GM19025 (cell line): ENCODE measurements at regions not wholly inside any gene's neighbourhood (a gene's known extent, or its start where the extent isn't known, plus 50 kb on each side); places are given as distances from the start of the nearest gene placed in this dataset.
"Not testable (repeated sequence)": the region's sequence is repeated elsewhere in the genome, so short reads cannot be mapped to it uniquely, and the experiment has no call there.

Experiments used
- ATAC-seq: cut with Tn5 transposase; IDR thresholded peaks from one replicate; pipeline ENCODE4 v1.9.1; 2021; ENCODE audit warnings: mild to moderate bottlenecking, low read depth, moderate library complexity; ENCODE audit not compliant: unreplicated experiment

GRCh38 chr9:16052757-16053530 lies 500.1 kb downstream of the CCDC171 start:
- ATAC-seq = no peak

GRCh38 chr9:16057541-16057940 lies 504.7 kb downstream of the CCDC171 start:
- no peak for ATAC-seq

DNA sequence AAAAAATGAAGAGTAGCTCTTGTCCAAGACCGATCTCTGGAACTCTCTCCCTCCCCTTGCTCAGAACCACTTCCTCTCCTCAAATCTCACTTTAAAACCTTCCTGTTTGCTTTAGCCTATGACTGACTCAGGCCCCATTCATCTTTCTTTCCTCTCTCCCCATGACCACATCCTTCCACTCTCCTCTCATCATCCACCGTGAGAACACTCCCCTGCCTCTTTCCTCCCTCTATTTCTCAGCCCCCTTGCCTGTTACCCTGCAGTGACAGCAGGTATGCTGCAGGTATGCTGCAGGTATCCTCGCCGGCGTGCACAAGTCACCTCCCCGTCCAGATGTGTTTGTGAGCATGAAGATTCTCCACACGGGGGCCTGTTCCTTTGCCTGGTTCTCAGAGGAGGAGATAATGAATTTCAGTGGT lies 505.3 kb downstream of the CCDC171 start:
- no peak for ATAC-seq

- ATAC-seq = peak; percentile 64
Observed at GRCh38 chr9:16060436-16061129, 507.7 kb downstream of the CCDC171 start.

GRCh38 chr9:16062542-16063240 lies 509.8 kb downstream of the CCDC171 start:
- no peak for ATAC-seq

DNA sequence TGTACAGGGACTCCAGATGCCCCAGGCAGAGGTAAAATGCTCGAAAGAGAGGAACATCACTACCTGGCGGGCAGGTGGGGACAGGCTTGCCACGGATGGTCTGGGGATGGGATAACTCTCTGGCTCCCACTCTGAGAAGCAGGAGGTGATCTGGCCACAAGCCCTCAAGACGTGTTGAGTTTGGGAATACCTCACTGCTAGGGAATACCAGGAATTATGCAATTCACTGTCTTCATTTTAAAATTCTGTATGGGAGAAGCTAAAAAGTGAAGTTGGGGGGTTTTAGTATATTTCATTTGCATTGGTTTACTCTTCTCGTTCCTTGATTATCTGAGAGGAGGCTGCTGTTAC lies 510.4 kb downstream of the CCDC171 start:
- ATAC-seq = no peak

GRCh38 chr9:16064771-16065170 lies 511.9 kb downstream of the CCDC171 start:
- no peak for ATAC-seq

DNA sequence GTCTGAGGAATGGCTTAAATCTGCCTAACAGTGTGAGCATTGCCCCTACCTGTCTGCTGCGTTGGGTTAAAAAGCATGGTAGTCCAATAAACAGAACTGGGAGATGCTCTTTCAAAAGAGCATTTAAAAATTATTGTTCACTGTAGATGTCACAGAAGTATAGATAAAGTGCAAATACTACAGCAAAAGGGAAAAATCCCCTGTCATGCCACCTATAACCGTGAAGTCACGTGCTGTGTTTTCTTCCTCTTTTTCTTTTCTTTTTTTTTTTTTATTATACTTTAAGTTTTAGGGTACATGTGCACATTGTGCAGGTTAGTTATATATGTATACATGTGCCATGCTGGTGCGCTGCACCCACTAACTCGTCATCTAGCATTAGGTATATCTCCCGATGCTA lies 513.4 kb downstream of the CCDC171 start:
- ATAC-seq = not testable (repeated sequence)

DNA sequence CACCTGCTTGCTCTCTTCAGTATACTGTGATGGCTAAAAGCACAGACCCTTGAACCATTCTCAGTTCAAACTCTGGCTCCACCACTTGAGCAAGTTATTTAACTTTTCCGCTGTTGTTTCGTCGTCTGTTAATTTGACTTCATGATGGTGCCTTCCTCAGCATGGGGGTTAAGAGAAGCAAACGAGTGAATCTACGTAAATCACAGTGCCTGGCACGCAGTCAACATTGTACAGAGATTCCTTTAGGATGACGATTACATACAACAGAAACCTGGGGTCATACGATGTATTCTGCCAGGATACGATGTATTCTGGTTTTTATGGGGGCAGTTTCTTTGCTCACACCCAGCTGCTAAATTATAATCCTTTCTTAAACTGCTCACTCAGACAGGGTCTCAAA lies 515.6 kb downstream of the CCDC171 start:
- ATAC-seq = no peak

GRCh38 chr9:16069249-16069648 lies 516.4 kb downstream of the CCDC171 start:
- no peak for ATAC-seq

- ATAC-seq = no peak
Observed at GRCh38 chr9:16069671-16070454, 517.0 kb downstream of the CCDC171 start.

GRCh38 chr9:16070455-16071145 lies 517.8 kb downstream of the CCDC171 start:
- no peak for ATAC-seq

GRCh38 chr9:16071400-16071799 lies 518.6 kb downstream of the CCDC171 start:
- no peak for ATAC-seq

- no peak for ATAC-seq
Observed at GRCh38 chr9:16074963-16075362, 522.1 kb downstream of the CCDC171 start.

DNA sequence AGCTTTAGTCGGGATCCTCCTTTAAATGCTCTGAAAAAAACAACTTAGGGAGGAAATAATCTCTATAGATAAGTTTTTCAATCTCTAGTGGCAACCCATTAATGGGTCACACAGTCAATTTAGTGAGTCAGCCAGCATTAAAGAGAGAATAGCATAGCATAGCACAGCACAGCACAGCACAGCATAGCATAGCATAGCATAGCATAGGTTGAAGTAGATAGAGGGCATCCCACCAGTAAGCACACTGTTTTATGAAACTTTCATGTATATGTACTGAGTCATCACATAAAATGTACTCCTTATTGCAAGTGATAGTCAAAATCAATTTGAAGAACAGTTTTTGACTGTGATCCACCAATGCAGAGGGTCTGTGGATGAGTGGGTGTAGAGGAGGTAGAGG lies 522.9 kb downstream of the CCDC171 start:
- no peak for ATAC-seq

- no peak for ATAC-seq
Observed at GRCh38 chr9:16076511-16076910, 523.7 kb downstream of the CCDC171 start.

- ATAC-seq = no peak
Observed at GRCh38 chr9:16082796-16083195, 530.0 kb downstream of the CCDC171 start.

DNA sequence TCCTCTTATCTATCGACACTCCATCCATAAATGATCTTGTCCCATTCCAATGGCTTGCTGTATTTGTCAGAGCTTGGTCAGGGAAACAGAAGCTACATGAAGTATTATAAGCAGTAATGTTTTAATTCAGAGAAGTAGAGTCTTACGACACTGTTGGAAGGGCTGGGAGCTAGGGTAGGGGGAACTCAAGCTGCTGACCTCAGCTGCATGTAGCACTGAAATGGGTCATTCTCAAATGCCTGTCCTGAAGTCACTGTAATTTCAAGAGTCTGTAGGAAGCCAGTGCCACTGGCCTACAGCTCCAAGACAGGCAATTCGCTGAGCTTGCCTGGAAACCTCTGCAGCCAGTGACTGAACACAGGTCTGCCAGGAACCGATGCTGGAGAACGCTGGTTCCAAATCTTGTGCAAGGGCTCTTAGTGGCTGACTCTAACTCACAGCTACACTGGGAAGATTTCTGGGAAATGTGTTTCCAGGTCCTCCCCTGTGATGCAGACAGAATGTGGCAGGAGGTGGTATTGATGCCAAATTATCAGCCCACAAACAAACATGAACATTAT lies 532.4 kb downstream of the CCDC171 start:
- ATAC-seq = no peak

DNA sequence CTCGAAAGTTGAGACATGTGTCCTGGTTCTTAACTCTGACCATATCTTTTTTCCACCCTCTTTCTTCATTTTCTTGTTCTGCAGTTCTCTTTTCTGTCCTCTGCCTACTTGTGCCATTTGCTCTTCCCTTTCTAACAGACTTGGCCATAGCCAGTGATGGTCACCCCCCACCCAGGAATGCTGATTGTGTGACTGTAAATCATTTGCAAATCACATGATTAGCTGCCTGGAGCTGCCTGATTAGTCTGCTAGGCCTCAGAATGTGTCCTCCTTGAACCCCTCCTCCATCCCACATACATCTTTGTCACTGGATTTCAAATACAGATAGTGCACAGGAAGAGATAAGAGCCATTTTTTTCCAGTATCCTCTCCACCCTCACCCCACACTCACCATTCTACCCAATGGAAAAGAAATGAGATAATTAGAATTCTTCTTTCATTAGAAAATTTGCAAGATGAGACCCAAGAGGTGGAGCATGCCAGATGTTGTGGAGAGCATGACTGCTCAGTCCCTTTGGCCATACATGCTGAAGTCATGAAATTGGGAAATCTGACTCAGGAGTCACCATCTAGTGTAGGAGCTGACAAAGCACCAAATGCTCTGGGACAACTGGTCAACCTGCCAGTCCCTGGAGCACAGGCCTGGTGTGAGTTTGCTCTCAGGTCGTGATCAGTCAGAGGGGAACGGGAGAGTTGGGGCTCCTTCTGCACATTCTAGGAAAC lies 538.2 kb downstream of the CCDC171 start:
- ATAC-seq = no peak
